LHCN-M2 (cell line): ENCODE measurements at regions not wholly inside any gene's neighbourhood (a gene's known extent, or its start where the extent isn't known, plus 50 kb on each side); places are given as distances from the start of the nearest gene placed in this dataset.
A peak's percentile ranks its signal among the peaks of the same experiment; 100 is the strongest.

ENCODE experiments used
- DNase-seq: peaks from one replicate; pipeline ENCODE4 v3.0.0-alpha.2; 2012; ENCODE audit warnings: low read depth

DNA sequence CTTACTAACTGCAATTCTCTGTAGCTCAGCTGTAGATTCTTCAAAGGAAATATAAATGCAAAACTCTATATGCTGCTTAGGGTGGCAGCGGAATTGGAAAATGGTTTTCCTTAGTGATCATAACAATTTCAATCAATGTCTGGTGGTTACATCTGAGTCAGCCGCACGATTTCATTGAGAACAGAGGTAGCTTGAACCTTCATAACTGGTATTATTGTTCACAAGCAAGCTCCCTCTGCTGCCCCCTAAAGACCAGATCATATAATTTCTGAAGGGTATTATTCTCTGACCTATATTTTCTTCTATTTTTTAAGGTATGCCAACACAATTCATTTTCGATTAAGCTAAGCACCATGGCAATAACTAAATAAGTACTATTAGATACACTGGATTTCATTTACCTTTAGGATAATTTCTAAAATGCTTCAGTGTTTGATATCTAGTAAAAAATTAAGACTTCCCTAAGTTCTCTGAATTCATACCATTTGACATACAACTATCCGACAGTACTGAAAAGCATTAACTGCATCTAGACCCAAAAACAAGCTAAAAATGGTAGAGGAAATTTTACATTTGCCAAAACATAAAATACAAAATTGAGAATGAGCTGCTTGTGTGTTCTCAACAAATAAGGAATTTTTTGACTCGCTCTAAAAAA lies 181.1 kb upstream of the SPEF2 start:
- DNase-seq = peak; percentile 39

DNA sequence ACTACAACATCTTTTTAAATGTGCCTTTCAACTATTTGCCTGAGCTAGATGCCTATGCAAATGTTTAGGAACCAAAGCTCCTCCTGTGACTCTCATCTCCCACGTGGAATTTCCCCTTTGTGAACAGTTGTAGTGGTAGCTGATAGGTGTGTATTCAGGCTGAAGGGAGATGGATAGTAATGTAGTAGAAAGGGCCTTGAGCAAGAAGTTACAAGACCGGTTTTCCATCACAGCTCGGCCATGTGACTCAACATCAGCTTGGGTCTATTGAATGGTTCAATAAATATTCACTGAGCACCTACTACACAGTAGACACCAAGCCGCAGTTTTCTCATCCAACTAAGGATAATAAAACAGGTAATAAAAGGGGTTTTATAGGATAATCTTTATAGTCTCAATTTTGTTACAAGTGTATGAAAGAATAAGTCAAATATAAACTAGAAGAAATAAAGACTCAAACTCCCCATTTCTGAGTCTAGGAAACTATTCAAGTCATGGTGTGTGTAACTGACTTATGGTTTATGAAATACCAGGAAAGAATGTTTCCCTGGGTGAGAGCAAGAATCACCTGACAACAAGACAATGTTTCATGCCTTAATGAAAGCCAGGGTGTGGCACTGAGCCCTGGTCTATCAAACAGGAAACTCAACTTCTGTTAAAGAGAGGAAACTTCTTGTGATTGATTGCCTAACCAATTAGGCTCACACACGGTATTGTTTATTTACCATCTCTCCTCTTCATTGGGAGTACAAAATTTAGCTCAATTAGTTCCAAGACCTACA lies 187.1 kb upstream of the SPEF2 start:
- no peak for DNase-seq

DNA sequence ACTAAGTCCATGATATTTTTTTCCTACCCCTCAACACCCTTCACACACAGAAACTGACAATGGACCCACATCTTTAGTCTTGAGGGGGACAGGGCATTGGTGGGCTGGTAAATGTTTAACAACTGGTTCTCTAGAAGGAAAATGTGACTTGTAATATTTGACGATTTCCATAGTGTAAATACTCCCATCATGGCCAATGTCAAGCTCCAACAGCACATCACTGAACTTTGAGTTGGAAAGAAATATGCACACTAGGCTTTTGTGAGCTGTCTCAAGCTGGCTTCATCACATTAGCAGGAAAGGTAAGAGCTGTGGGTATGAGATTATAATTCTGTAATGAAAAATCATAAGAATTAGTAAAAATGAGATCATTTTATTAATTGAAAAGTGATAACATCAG lies 189.9 kb upstream of the PRLR start:
- DNase-seq = no peak

- no peak for DNase-seq
Observed at GRCh38 chr5:35417040-35417439, 186.8 kb upstream of the PRLR start.

GRCh38 chr5:35416217-35416988 lies 186.1 kb upstream of the PRLR start:
- no peak for DNase-seq

DNA sequence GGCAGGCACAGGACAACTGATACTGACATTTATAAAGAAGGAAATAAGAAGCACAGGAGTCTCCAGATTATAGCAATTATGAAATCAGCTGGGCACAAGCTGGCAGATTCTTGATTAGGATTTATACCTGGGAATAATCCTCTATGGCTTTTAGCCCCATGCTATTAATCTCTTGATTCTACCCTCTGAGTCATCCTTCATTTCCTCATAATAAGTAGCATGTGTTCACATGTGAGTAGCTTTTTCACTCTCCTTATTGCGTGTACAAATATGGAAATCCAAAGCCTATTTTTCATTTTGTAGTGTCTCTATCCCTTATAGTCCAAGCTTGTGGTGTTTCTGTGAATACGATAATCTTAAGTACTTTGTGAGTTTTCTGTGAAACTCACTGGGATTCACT lies 185.0 kb upstream of the PRLR start:
- DNase-seq = no peak

GRCh38 chr5:35409361-35409760 lies 179.1 kb upstream of the PRLR start:
- no peak for DNase-seq

GRCh38 chr5:35408146-35408545 lies 177.9 kb upstream of the PRLR start:
- no peak for DNase-seq

- DNase-seq = no peak
Observed at GRCh38 chr5:35407697-35408096, 177.4 kb upstream of the PRLR start.

DNA sequence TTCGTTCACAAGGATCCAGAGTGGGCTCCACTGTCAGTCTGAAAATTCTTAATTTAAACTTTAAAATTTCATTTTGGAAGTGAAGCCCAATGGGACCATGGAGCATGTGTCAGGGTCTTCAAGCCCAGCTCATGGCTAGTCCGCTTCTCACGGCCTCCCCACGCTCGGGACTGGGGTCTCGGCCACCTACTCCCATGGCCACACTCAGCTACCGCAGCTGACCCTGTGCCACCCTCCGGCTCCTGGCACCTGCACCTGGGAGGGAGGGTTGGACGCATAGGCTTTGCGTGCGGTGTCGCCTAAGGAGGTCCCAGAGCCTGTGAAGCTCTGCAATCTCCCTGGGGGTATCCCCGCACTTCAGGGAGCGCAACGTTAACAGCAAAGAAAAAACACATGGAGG lies 175.7 kb upstream of the PRLR start:
- DNase-seq = no peak

GRCh38 chr5:35404701-35405100 lies 174.4 kb upstream of the PRLR start:
- peak; percentile 8 for DNase-seq

DNA sequence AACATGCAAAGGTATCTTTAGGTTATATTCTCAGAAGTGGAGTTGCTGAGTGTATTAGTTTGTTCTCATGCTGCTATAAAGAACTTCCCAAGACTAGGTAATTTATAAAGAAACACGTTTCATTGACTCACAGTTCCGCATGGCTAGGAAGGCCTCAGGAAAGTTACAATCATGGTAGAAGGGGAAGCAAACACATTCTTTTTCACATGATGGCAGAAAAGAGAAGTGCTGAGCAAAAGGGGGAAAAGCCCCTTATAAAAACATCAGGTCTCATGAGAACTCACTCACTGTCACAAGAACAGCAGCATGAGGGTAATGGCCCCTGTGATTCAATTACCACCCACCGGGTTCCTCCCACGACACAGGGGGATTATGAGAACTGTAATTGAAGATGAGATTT lies 163.6 kb upstream of the PRLR start:
- DNase-seq = no peak

DNA sequence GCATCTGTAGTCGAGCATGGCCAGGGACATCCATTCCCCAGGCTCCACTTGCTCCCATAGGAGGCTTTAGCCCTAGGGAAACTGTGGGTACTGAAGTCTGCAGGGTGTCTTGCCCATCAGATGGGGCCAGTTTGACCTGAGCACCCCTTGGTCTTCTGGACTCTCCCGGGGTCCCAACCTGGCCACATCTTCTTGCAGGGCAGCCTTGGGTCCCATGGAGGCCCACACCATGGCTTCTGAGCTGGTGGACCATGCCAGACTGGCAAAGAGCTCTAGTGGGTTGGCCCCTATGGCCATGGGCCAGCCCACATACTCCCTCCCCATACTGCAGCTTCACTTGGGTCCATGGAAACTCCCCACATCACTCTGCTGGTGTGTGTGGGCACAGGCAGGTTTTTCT lies 154.4 kb upstream of the PRLR start:
- no peak for DNase-seq

DNA sequence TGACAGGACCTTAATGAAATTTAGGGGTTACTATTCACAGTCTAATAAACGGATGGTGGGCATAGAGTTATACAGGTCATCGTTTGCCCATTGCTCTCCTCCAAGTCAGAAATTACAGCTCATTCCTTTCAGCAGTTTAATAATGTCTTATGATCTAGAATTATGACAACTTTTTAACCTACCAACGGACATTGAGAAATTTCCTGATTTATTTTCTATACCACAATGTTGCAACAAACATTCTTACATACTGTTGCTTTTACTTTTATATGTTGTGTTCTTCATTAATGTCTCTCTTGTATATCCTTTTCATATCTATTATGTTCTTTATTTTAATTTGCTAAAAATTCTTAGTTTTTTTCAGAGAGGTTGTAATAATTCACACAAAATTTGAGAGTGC lies 152.8 kb upstream of the PRLR start:
- no peak for DNase-seq

GRCh38 chr5:35377653-35378052 lies 147.4 kb upstream of the PRLR start:
- no peak for DNase-seq

DNA sequence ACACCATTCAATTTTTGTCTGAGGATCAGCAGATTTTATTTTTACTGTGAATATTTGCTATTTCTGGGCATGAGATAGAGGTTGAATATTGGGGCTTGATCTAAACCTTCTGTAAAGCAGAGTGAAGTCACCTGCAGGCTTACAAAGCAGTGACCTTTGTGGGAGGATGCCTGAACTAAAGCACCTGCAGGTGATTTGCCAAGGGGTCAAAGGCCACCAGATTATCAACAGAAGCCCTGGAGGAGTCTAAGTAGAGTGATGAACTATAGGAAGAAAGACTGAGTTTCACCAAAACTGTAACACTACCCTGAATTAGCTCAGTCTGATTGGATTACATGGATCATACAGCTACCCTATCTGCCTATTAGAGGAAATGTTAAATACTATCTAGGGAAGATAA lies 144.3 kb upstream of the PRLR start:
- no peak for DNase-seq

DNA sequence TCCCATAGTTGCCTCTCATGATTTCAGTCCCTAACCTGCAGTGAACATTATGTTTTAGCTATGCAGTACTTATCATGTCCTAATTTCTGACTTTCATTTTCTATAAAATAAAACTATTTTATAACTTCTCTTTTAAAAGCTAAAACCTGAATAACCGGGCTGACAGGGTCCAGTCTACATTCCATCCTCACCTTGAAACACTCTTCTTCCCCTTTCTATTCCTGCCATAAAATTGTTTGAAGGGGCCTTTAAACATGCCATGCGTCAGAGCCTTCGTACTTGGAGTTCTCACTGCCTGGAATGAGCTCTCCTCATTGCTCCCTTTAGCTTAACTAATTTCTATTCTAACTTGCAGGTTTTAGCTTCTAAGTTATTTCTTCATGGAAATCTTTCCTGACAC lies 143.0 kb upstream of the PRLR start:
- no peak for DNase-seq

GRCh38 chr5:35372482-35372881 lies 142.2 kb upstream of the PRLR start:
- DNase-seq = no peak

DNA sequence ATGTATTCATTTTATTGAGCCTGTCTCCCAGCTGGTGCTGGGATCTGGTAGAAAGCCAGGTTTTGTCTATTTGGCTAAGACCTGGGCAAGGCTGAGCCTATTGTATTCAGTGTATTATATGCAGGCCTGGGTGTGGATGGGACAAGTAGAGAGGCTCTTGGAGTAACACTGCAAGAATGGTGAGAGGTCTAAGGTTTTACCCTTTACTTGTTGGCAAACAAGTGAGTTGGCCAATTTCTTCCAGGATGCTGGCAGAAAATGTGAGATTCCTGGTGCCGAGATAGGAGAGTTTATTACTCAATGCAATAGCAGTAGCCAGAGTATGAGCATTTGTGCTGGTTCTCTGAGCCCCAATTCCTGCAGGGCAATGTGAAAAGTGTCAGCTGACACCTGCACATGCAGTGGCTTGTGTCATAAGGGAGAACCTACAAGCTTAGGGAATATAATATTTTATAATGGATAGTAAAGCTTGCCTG lies 141.7 kb upstream of the PRLR start:
- no peak for DNase-seq

- no peak for DNase-seq
Observed at GRCh38 chr5:35370871-35371270, 140.6 kb upstream of the PRLR start.

DNA sequence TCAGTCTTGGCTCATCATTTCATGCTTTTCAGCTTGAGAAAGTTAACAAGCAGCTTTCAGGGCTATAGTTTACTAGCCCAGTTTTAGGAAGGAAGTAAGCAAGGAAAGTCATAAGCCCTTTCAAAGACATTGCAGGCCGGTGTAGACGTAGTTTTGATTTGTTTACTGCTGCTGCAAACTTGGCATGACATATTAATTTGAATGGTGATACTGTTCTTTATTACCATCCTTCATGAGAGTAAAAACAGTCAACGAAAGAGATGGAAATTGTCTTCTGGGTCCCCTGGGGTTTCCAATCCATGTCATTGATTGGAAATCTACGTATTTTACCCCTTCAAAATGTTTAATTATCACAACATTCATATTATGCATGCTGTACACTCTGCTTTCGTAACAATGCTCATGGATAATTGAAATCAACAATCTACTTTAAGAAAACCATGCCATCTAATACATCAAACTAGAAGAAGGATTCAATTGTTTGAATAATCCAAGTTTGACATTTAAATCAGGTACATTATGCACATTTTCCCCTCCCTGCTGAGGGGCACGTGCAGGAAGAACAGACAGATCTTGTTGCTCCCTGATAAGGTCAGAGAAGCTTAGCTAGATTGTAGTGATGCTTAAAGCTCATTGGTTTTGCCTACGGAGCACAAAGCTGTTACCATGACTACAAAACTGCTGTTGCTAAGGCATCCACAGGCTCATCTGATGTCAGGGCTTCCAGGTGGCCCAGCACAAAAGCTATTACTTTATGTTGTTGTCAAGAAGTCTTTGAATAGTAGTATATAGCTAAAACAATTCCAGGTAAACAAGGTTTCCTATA lies 139.9 kb upstream of the PRLR start:
- DNase-seq = peak; percentile 0

GRCh38 chr5:35367526-35367925 lies 137.2 kb upstream of the PRLR start:
- no peak for DNase-seq
